ENCODE measurements at regions not wholly inside any gene's neighbourhood (a gene's known extent, or its start where the extent isn't known, plus 50 kb on each side); places are given as distances from the start of the nearest gene placed in this dataset.

DNA sequence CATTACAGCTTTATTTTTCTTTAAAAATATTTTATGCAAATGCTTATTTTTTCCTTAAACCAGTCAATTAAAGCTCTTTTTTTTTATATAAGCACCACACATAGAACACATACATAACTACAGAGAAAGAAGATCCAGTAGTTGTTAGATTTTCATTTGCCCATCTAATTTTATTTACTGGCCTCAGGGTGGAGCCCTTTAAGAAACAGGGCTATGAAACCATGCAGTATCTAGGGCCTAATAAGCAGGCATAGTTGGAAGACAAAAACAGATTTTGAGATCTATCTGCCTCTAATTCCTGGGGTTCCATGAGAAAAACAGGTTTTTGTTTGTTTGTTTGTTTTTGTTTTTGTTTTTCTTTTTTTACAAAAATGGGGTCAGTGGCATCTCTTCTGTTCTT is 120.6 kb downstream of the BCHE start:
- H3K4me1 ChIP-seq (ENCODE audit: control insufficient read depth, insufficient read depth, low read length) = no peaks in the 10 kb centered on the region
- H3K9ac ChIP-seq (ENCODE audit: low read length) = no peak overlapping the region
- H3K9me3 ChIP-seq (ENCODE audit: control insufficient read depth, insufficient read depth, low read depth, low read length) = peaks cover 11% of the 10 kb centered on the region; the same call in 1 of the 2 replicates

DNA sequence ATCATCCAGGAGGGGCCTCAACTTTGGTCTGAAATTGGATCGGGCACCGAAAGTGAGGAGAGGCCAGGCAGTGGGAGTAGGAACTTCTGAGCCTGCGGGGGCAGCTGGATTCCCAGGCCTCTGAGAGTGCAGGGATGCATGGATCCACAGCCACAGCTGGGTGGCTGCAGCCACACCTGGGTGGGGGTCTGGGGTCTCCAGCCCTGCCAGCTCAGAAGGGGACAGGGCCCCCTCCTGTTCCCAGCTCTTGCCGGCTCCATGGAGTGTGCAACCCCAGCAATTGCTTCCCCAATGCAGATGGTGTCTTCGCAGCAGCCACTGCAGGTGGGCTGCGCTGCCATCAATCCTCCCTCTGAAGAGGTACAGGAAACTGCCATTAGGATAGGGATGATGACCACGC is 123.7 kb downstream of the BCHE start:
- no peak overlapping the region for H3K27ac ChIP-seq (ENCODE audit: low read depth, low read length)
- no peaks in the 10 kb centered on the region; the same call in 1 of the 2 replicates for H3K9me3 ChIP-seq (ENCODE audit: control insufficient read depth, insufficient read depth, low read depth, low read length)
- H3K9ac ChIP-seq (ENCODE audit: low read length) = no peak overlapping the region
- H3K27me3 ChIP-seq (ENCODE audit: control insufficient read depth, insufficient read depth, low read length) = no peaks in the 10 kb centered on the region
- H3K4me3 ChIP-seq (ENCODE audit: low read depth, low read length) = no peak overlapping the region
- H3K4me1 ChIP-seq (ENCODE audit: control insufficient read depth, insufficient read depth, low read length) = no peaks in the 10 kb centered on the region
- H3K36me3 ChIP-seq (ENCODE audit: control insufficient read depth, insufficient read depth, low read length) = no peaks in the 10 kb centered on the region

More for the DNA sequence above, 120.6 kb downstream of the BCHE start:
- Histone ChIP-seq H3K4me3 (ENCODE audit: low read depth, low read length) (no peak overlapping the region), H3K27me3 (ENCODE audit: control insufficient read depth, insufficient read depth, low read length) (no peaks in the 10 kb centered on the region), H3K27ac (ENCODE audit: low read depth, low read length) (no peak overlapping the region), H3K36me3 (ENCODE audit: control insufficient read depth, insufficient read depth, low read length) (no peaks in the 10 kb centered on the region)

DNA sequence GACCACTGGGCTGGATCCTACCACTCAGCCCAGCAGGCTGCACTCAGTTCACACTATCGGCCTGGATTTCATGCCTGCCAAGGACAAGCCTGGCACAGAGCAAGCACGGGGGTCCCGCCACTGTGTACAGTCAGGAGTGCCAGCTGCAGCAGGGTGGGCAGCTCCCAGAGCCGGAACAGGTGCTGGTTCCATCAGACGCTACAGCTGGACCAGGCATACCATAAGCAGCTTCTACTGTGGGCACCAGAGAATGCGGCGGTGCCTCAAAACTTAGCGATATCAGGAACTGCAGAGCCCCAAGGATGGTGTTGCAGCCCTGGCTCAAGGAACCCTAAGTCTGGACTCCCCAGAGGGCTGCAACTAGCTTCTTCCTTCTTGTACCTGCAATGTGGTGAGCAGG is 124.8 kb downstream of the BCHE start:
- no peaks in the 10 kb centered on the region for H3K27me3 ChIP-seq (ENCODE audit: control insufficient read depth, insufficient read depth, low read length)
- H3K36me3 ChIP-seq (ENCODE audit: control insufficient read depth, insufficient read depth, low read length) = no peaks in the 10 kb centered on the region
- H3K4me1 ChIP-seq (ENCODE audit: control insufficient read depth, insufficient read depth, low read length) = no peaks in the 10 kb centered on the region
- H3K27ac ChIP-seq (ENCODE audit: low read depth, low read length) = no peak overlapping the region
- no peaks in the 10 kb centered on the region; the same call in 1 of the 2 replicates for H3K9me3 ChIP-seq (ENCODE audit: control insufficient read depth, insufficient read depth, low read depth, low read length)
- H3K9ac ChIP-seq (ENCODE audit: low read length) = no peak overlapping the region
- H3K4me3 ChIP-seq (ENCODE audit: low read depth, low read length) = no peak overlapping the region

DNA sequence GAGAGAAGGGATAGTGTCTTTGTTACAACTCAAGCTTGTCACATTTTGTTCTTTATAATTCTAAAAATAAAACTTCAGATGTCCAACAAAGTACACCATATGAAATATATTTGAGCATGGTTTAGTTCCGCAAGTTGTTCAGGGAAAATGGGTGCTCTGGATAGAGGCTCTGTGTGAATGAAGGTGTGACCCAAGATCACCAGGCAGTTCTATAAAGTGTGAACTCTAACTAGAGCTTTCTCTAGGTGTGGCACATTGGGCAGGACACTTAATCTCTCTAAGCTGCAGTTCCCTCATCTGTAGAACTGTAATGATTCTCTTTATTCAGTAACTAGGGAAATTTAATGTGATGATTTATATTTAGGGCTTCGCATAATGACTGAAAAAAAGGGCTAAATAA is 139.3 kb downstream of the BCHE start:
- Histone ChIP-seq H3K27ac (ENCODE audit: low read depth, low read length) (no peak overlapping the region), H3K36me3 (ENCODE audit: control insufficient read depth, insufficient read depth, low read length) (no peaks in the 10 kb centered on the region), H3K9me3 (ENCODE audit: control insufficient read depth, insufficient read depth, low read depth, low read length) (peaks cover 2% of the 10 kb centered on the region), H3K9ac (ENCODE audit: low read length) (no peak overlapping the region), H3K27me3 (ENCODE audit: control insufficient read depth, insufficient read depth, low read length) (no peaks in the 10 kb centered on the region), H3K4me3 (ENCODE audit: low read depth, low read length) (no peak overlapping the region), H3K4me1 (ENCODE audit: control insufficient read depth, insufficient read depth, low read length) (no peaks in the 10 kb centered on the region)

DNA sequence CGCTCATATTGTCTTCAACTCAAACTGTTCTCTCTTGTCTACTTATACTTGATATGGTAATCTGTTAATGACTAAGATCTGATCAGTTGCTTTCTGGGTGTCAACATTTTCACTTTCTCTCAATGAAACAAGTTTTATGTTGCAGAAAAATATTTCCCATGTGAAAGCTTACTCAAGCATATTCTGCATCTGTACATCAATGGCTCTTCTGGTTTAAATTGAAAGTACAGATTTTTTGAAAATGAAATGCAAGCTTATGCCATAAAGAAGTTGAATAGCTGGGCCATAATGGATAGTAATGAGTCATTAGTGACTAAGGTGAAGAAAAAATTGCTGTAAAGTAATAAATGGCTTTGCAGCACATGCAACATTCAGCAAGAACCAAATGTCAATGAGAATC is 140.7 kb downstream of the BCHE start:
- Histone ChIP-seq H3K9ac (ENCODE audit: low read length) (no peak overlapping the region), H3K27me3 (ENCODE audit: control insufficient read depth, insufficient read depth, low read length) (no peaks in the 10 kb centered on the region), H3K4me1 (ENCODE audit: control insufficient read depth, insufficient read depth, low read length) (no peaks in the 10 kb centered on the region), H3K9me3 (ENCODE audit: control insufficient read depth, insufficient read depth, low read depth, low read length) (peaks cover 12% of the 10 kb centered on the region), H3K36me3 (ENCODE audit: control insufficient read depth, insufficient read depth, low read length) (no peaks in the 10 kb centered on the region), H3K27ac (ENCODE audit: low read depth, low read length) (no peak overlapping the region), H3K4me3 (ENCODE audit: low read depth, low read length) (no peak overlapping the region)

DNA sequence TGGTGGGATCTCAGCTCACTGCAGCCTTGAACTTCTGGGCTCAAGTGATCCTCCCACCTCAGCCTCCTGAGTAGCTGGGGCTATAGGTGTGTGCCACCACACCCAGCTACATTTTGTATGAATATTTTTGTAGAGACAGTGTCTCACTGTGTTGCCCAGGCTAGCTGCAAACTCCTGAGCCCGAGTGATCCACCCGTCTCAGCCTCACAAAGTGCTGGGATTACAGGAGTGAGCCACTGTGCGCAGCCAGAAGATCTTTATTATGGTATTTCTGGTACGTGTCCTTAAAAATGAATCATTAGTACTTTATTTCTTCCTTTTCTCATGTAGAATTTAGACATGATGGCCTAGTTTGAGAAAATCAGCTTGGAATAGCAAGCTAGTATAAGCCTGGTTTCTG is 153.3 kb downstream of the BCHE start:
- Histone ChIP-seq H3K4me3 (ENCODE audit: low read depth, low read length) (no peak overlapping the region), H3K27ac (ENCODE audit: low read depth, low read length) (no peak overlapping the region), H3K4me1 (ENCODE audit: control insufficient read depth, insufficient read depth, low read length) (no peaks in the 10 kb centered on the region), H3K36me3 (ENCODE audit: control insufficient read depth, insufficient read depth, low read length) (no peaks in the 10 kb centered on the region), H3K9ac (ENCODE audit: low read length) (no peak overlapping the region), H3K27me3 (ENCODE audit: control insufficient read depth, insufficient read depth, low read length) (no peaks in the 10 kb centered on the region), H3K9me3 (ENCODE audit: control insufficient read depth, insufficient read depth, low read depth, low read length) (no peaks in the 10 kb centered on the region)

DNA sequence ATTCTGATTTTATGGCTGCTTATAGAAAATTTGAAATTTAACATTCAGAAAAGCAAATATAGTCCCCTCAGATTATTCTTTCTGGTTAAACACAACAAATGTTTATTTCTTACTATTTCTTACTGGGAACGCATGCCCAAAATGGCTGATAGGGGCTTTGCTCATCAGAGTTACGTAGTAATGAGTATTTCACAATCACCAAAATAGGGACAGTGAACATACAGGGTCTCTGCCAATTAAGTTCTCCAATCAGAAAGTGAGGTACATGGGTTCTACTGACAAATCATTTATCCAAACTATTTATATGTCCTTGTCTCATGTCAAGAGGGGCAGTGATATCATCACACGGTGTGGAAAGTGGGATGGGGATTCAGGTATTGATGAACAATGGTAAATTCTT is 154.5 kb downstream of the BCHE start:
- Histone ChIP-seq H3K4me1 (ENCODE audit: control insufficient read depth, insufficient read depth, low read length) (no peaks in the 10 kb centered on the region), H3K36me3 (ENCODE audit: control insufficient read depth, insufficient read depth, low read length) (no peaks in the 10 kb centered on the region), H3K4me3 (ENCODE audit: low read depth, low read length) (no peak overlapping the region), H3K27me3 (ENCODE audit: control insufficient read depth, insufficient read depth, low read length) (no peaks in the 10 kb centered on the region), H3K27ac (ENCODE audit: low read depth, low read length) (no peak overlapping the region), H3K9me3 (ENCODE audit: control insufficient read depth, insufficient read depth, low read depth, low read length) (peaks cover 4% of the 10 kb centered on the region; the same call in 1 of the 2 replicates), H3K9ac (ENCODE audit: low read length) (no peak overlapping the region)

DNA sequence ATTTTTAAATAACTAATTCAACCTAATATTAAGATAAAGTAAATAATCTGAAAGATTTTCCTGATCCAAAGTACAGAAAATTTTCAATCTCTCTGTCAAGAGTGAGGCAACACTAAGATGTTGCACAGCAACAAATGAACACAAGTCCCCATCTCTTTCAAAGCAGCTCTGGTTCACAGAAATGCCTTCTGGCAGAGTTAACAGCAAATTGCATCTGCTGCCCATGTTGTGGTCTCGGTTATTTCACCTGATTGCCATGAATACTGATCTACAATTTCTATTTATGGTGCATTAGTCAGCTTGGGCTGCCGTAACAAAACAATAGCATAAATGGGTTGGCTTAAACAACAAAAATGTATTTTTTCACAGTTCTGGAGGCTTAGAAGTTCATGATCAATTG is 167.3 kb downstream of the BCHE start:
- peaks cover 7% of the 10 kb centered on the region for H3K9me3 ChIP-seq (ENCODE audit: control insufficient read depth, insufficient read depth, low read depth, low read length)
- no peaks in the 10 kb centered on the region for H3K36me3 ChIP-seq (ENCODE audit: control insufficient read depth, insufficient read depth, low read length)
- H3K9ac ChIP-seq (ENCODE audit: low read length) = no peak overlapping the region
- no peaks in the 10 kb centered on the region for H3K27me3 ChIP-seq (ENCODE audit: control insufficient read depth, insufficient read depth, low read length)
- H3K27ac ChIP-seq (ENCODE audit: low read depth, low read length) = no peak overlapping the region
- no peak overlapping the region for H3K4me3 ChIP-seq (ENCODE audit: low read depth, low read length)
- H3K4me1 ChIP-seq (ENCODE audit: control insufficient read depth, insufficient read depth, low read length) = no peaks in the 10 kb centered on the region

DNA sequence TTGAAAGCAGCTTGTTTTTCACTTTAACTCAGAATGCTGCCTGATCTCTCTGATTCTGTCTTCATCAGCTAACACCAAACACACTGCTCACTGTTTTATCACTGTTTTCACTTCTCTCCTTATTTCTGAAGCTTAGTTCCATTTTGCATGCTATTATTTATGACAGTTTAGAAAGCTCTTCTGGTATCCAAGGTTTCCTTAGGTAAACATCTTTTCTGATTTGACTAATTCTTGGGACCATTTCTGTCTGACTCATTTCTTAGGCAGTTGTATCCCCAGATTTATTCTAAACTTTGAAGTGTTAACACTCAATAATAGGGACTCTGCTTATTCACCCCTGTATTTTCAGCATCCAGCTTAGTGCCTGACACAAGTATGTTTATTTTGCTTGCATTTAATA is 167.7 kb downstream of the BCHE start:
- Histone ChIP-seq H3K27ac (ENCODE audit: low read depth, low read length) (no peak overlapping the region), H3K4me3 (ENCODE audit: low read depth, low read length) (no peak overlapping the region), H3K36me3 (ENCODE audit: control insufficient read depth, insufficient read depth, low read length) (no peaks in the 10 kb centered on the region), H3K4me1 (ENCODE audit: control insufficient read depth, insufficient read depth, low read length) (no peaks in the 10 kb centered on the region), H3K27me3 (ENCODE audit: control insufficient read depth, insufficient read depth, low read length) (no peaks in the 10 kb centered on the region), H3K9me3 (ENCODE audit: control insufficient read depth, insufficient read depth, low read depth, low read length) (peaks cover 5% of the 10 kb centered on the region), H3K9ac (ENCODE audit: low read length) (no peak overlapping the region)

DNA sequence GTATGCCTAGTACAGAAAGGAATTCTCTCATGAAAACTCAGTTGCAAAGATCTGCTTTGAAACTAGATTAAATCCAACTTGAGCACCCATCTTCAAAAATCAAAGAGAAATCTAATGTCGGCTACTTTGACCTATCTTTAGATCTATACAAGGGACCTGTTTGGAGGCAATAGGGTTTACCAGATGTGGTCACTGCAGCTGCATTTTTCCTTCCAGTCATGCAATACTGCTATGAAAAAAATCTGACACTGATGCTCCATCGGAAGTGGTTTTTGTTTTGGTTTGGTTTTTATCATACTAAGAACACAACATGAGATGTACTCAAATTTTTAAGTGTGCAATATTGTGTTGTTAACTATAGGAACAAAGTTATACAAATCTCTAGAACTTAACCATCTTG is 169.5 kb downstream of the BCHE start:
- no peak overlapping the region for H3K27ac ChIP-seq (ENCODE audit: low read depth, low read length)
- H3K9me3 ChIP-seq (ENCODE audit: control insufficient read depth, insufficient read depth, low read depth, low read length) = no peaks in the 10 kb centered on the region
- no peaks in the 10 kb centered on the region for H3K36me3 ChIP-seq (ENCODE audit: control insufficient read depth, insufficient read depth, low read length)
- no peak overlapping the region for H3K4me3 ChIP-seq (ENCODE audit: low read depth, low read length)
- H3K4me1 ChIP-seq (ENCODE audit: control insufficient read depth, insufficient read depth, low read length) = no peaks in the 10 kb centered on the region
- H3K9ac ChIP-seq (ENCODE audit: low read length) = no peak overlapping the region
- no peaks in the 10 kb centered on the region for H3K27me3 ChIP-seq (ENCODE audit: control insufficient read depth, insufficient read depth, low read length)

DNA sequence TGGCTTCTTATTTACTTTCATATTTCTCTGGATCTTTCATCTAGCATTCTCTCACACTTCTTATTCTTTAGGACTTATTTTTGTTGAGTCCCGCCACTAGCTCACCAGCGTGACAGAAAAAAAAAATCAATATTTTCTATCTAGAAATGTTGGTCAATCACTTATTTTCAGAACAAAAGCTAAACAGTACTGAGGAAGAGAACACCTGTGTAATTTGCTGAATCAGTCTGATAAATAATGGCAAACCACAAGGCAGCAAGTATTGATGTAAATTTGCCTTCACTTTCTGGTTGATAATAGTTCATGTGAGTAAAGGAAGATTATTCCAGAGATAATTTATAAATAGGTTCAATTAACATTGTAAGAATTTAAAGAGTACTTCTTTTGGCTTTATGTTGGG is 179.2 kb downstream of the BCHE start:
- H3K27ac ChIP-seq (ENCODE audit: low read depth, low read length) = no peak overlapping the region

More for the DNA sequence above, 179.2 kb downstream of the BCHE start:
- H3K9ac ChIP-seq (ENCODE audit: low read length) = no peak overlapping the region
- no peaks in the 10 kb centered on the region; the same call in 1 of the 2 replicates for H3K9me3 ChIP-seq (ENCODE audit: control insufficient read depth, insufficient read depth, low read depth, low read length)
- H3K4me3 ChIP-seq (ENCODE audit: low read depth, low read length) = no peak overlapping the region
- no peaks in the 10 kb centered on the region for H3K36me3 ChIP-seq (ENCODE audit: control insufficient read depth, insufficient read depth, low read length)
- no peaks in the 10 kb centered on the region for H3K4me1 ChIP-seq (ENCODE audit: control insufficient read depth, insufficient read depth, low read length)
- no peaks in the 10 kb centered on the region for H3K27me3 ChIP-seq (ENCODE audit: control insufficient read depth, insufficient read depth, low read length)

All from HUES6 (cell line).